HepG2 (cell line): ENCODE measurements at regions not wholly inside any gene's neighbourhood (a gene's known extent, or its start where the extent isn't known, plus 50 kb on each side); places are given as distances from the start of the nearest gene placed in this dataset.

Source experiments
- HMGA1 ChIP-seq: sonication (generic); formaldehyde crosslinking; conservative IDR thresholded peaks from 2 replicates; pipeline ENCODE4 v1.4.0; 2020; ENCODE audit warnings: missing genetic modification reagents
- KLF6 ChIP-seq: IDR thresholded peaks from 2 replicates; pipeline ENCODE4 v1.8.0; 2016; ENCODE audit warnings: missing biosample characterization, missing genetic modification reagents
- SMAD1 ChIP-seq: sonication (generic); formaldehyde crosslinking; IDR thresholded peaks from 2 replicates; pipeline ENCODE4 v1.4.0; 2020; ENCODE audit warnings: missing genetic modification reagents, low read depth, mild to moderate bottlenecking, borderline replicate concordance
- ZFX ChIP-seq: sonication (generic); formaldehyde crosslinking; IDR thresholded peaks from 2 replicates; pipeline ENCODE4 v1.4.0; 2020; ENCODE audit warnings: mild to moderate bottlenecking, low read depth, missing genetic modification reagents, moderate library complexity
- ZNF775 ChIP-seq: sonication (generic); formaldehyde crosslinking; IDR thresholded peaks from 2 replicates; pipeline ENCODE4 v1.4.0; 2020; ENCODE audit warnings: missing genetic modification reagents, mild to moderate bottlenecking, moderate library complexity, borderline replicate concordance
- ZNF777 ChIP-seq: sonication (generic); formaldehyde crosslinking; IDR thresholded peaks from 2 replicates; pipeline ENCODE4 v1.4.0; 2020; ENCODE audit warnings: missing genetic modification reagents
- ZNF792 ChIP-seq: IDR thresholded peaks from 2 replicates; pipeline ENCODE4 v1.6.1; 2016
- TF ChIP-seq, protein P1 (sequence below), 2 experiments: sonication (generic) in 1 of 2; formaldehyde crosslinking in 1 of 2; IDR thresholded peaks; 2 replicates each; pipeline versions ENCODE4 v1.6.1 to v1.9.0; 2014 to 2022; ENCODE audit warnings: antibody characterized with exemption in 1 of 2, borderline replicate concordance in 1 of 2, inconsistent platforms in 1 of 2, low read depth in 1 of 2, missing genetic modification reagents in 1 of 2
- TF ChIP-seq, protein P2 (sequence below): sonication (generic); formaldehyde crosslinking; IDR thresholded peaks from 2 replicates; pipeline ENCODE4 v1.8.1; 2023; ENCODE audit warnings: mild to moderate bottlenecking, inconsistent platforms, moderate library complexity, missing genetic modification reagents, borderline replicate concordance
- TF ChIP-seq, protein P3 (sequence below): sonication (generic); formaldehyde crosslinking; IDR thresholded peaks from 2 replicates; pipeline ENCODE4 v1.4.0; 2020; ENCODE audit warnings: low read depth, mild to moderate bottlenecking, missing genetic modification reagents
- TF ChIP-seq, protein P4 (sequence below): sonication (generic); formaldehyde crosslinking; IDR thresholded peaks from 2 replicates; pipeline ENCODE4 v1.4.0; 2020; ENCODE audit warnings: missing genetic modification reagents
- TF ChIP-seq, protein P5 (sequence below), 2 experiments: sonication (generic) in 1 of 2; formaldehyde crosslinking in 1 of 2; IDR thresholded peaks; 2 replicates each; pipeline versions ENCODE4 v1.4.0 to v1.6.1; 2018 to 2020; ENCODE audit warnings: missing genetic modification reagents in 2 of 2, borderline replicate concordance in 1 of 2, low read depth in 1 of 2, mild to moderate bottlenecking in 1 of 2, missing biosample characterization in 1 of 2

DNA sequence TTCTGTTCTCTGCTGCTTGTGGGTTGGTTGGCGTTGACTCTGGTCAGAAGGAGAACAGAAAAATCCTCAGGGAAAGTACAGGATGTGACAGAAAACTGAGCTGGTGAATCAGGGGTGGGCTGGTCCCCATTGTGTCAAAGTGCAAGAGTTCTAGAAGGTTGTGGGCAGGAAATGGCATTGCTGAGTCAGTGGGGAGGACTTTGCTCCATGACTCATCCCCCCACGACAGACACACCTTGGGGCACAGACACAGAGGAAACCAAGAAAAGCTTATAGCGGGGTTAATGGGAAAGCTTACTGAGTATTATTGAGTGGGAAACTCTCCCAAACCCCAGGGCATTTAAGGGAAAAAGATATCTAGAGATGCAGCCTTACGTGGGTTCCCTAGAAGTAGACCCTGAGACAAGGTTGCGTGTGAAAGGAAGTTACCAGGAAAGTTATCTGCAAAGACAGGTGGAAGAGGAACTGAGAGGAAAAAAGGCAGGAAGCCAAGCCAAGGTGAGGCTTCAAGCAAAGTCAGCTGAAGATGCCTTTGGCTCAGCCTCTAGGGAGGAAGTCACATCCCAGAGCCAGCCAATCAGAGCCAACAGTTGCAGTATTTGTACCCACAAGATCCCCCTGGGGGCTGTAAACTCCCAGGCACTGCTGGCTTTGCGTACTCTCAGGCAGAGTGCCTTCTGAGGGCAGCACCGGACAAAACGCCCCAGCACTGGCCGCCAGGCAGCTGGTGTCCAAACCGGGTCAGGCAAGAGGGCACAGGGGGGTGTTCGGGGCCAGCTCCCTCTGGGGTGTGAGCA is 86.4 kb downstream of the FOXL1 start (continued):
- TF ChIP-seq, protein P1, sequence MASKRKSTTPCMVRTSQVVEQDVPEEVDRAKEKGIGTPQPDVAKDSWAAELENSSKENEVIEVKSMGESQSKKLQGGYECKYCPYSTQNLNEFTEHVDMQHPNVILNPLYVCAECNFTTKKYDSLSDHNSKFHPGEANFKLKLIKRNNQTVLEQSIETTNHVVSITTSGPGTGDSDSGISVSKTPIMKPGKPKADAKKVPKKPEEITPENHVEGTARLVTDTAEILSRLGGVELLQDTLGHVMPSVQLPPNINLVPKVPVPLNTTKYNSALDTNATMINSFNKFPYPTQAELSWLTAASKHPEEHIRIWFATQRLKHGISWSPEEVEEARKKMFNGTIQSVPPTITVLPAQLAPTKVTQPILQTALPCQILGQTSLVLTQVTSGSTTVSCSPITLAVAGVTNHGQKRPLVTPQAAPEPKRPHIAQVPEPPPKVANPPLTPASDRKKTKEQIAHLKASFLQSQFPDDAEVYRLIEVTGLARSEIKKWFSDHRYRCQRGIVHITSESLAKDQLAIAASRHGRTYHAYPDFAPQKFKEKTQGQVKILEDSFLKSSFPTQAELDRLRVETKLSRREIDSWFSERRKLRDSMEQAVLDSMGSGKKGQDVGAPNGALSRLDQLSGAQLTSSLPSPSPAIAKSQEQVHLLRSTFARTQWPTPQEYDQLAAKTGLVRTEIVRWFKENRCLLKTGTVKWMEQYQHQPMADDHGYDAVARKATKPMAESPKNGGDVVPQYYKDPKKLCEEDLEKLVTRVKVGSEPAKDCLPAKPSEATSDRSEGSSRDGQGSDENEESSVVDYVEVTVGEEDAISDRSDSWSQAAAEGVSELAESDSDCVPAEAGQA (IDR thresholded peaks at IDR 0.05; ENCODE audit: low read depth): no peak
- TF ChIP-seq, protein P1 (CRISPR knock-in tag; IDR thresholded peaks at IDR 0.05; ENCODE audit: borderline replicate concordance): no peak
- no peak for TF ChIP-seq ZFX (CRISPR knock-in tag)
- TF ChIP-seq, protein P2, sequence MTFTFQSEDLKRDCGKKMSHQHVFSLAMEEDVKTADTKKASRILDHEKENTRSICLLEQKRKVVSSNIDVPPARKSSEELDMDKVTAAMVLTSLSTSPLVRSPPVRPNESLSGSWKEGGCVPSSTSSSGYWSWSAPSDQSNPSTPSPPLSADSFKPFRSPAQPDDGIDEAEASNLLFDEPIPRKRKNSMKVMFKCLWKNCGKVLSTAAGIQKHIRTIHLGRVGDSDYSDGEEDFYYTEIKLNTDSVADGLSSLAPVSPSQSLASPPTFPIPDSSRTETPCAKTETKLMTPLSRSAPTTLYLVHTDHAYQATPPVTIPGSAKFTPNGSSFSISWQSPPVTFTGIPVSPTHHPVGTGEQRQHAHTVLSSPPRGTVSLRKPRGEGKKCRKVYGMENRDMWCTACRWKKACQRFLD: no peak
- TF ChIP-seq, protein P3, sequence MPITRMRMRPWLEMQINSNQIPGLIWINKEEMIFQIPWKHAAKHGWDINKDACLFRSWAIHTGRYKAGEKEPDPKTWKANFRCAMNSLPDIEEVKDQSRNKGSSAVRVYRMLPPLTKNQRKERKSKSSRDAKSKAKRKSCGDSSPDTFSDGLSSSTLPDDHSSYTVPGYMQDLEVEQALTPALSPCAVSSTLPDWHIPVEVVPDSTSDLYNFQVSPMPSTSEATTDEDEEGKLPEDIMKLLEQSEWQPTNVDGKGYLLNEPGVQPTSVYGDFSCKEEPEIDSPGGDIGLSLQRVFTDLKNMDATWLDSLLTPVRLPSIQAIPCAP (CRISPR knock-in tag): no peak
- TF ChIP-seq, protein P4, sequence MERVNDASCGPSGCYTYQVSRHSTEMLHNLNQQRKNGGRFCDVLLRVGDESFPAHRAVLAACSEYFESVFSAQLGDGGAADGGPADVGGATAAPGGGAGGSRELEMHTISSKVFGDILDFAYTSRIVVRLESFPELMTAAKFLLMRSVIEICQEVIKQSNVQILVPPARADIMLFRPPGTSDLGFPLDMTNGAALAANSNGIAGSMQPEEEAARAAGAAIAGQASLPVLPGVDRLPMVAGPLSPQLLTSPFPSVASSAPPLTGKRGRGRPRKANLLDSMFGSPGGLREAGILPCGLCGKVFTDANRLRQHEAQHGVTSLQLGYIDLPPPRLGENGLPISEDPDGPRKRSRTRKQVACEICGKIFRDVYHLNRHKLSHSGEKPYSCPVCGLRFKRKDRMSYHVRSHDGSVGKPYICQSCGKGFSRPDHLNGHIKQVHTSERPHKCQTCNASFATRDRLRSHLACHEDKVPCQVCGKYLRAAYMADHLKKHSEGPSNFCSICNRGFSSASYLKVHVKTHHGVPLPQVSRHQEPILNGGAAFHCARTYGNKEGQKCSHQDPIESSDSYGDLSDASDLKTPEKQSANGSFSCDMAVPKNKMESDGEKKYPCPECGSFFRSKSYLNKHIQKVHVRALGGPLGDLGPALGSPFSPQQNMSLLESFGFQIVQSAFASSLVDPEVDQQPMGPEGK: peak; percentile 44
- TF ChIP-seq, protein P5, sequence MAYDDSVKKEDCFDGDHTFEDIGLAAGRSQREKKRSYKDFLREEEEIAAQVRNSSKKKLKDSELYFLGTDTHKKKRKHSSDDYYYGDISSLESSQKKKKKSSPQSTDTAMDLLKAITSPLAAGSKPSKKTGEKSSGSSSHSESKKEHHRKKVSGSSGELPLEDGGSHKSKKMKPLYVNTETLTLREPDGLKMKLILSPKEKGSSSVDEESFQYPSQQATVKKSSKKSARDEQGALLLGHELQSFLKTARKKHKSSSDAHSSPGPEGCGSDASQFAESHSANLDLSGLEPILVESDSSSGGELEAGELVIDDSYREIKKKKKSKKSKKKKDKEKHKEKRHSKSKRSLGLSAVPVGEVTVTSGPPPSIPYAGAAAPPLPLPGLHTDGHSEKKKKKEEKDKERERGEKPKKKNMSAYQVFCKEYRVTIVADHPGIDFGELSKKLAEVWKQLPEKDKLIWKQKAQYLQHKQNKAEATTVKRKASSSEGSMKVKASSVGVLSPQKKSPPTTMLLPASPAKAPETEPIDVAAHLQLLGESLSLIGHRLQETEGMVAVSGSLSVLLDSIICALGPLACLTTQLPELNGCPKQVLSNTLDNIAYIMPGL (CRISPR knock-in tag; IDR thresholded peaks at IDR 0.05; ENCODE audit: borderline replicate concordance in 1 of 2, low read depth in 1 of 2): no peak
- 0 out of 2 replicates have a peak, but pooled peaks have one; percentile 44 for TF ChIP-seq ZNF792
- no peak for TF ChIP-seq HMGA1
- TF ChIP-seq ZNF775 (CRISPR knock-in tag): no peak
- no peak for TF ChIP-seq KLF6
- no peak for TF ChIP-seq SMAD1 (CRISPR knock-in tag)
- TF ChIP-seq ZNF777 (CRISPR knock-in tag): no peak
